ENCODE measurements at regions not wholly inside any gene's neighbourhood (a gene's known extent, or its start where the extent isn't known, plus 50 kb on each side); places are given as distances from the start of the nearest gene placed in this dataset.

DNA sequence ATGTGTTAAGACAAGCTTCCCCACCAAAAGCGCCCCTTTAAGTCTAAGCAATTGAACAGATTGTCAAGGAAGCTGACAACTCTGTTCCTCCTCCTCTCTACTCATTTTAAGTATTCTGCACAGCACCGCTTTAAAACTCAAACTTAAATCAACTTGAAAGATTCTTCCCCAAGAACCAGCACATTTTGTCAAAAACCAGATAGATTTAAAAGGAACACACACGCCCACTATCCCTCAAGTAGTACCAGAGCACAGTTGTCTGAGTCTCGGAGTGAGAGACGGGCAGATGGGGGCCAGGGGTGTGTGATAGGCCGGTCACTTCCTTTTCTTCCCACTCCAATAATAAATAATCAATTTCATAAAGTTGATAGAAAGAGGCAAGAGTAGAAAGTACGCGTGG, 67.7 kb upstream of the POU3F3 start:
- no peak overlapping the region for H3K4me3 ChIP-seq
- no peaks in the 10 kb centered on the region for H4K20me1 ChIP-seq
- H3K27me3 ChIP-seq, result no peaks in the 10 kb centered on the region
- no peak overlapping the region for H3K27ac ChIP-seq
- no peaks in the 10 kb centered on the region for H3K9me3 ChIP-seq (replicated peaks in 1 of 11)
- H3K4me1 ChIP-seq, result peaks cover 13 to 36% (median 17%) of the 10 kb centered on the region in 10 experiments
- H3K4me2 ChIP-seq, result 0 out of 22 replicates have a peak overlapping the region, but pooled peaks of 2 of the 11 experiments have one; percentile 38 to 44
- no peak overlapping the region for H3K9ac ChIP-seq
- no peak for TF ChIP-seq Cebpa-rat (IDR thresholded peaks at IDR 0.05)
- no peaks in the 10 kb centered on the region for H3K36me3 ChIP-seq

DNA sequence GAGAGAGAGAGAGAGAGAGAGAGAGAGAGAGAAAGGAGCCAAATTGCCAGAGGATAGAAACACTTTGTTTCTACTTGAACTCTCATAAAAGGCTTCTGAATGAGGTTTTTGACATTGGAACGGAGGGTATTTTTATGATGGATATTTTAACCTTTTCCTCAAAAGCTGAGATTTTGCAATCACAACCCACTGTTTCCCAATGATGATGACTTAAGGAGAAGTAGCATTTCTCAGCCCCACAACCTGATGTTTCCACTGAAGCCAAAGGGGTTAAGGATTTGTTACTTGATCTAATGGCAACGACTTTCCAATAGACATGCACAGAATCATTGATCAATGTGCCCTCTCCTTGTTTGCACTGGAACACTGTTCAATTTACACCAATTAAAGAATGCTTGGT, 67.1 kb upstream of the POU3F3 start:
- no peaks in the 10 kb centered on the region for H3K36me3 ChIP-seq
- no peaks in the 10 kb centered on the region for H3K27me3 ChIP-seq
- H3K9me3 ChIP-seq (replicated peaks in 1 of 11), result no peaks in the 10 kb centered on the region
- peak overlapping the region in 3 of 11 experiments; percentile 2 to 44 (median 38); a peak in 3 of 22 replicates for H3K4me2 ChIP-seq
- 0 out of 22 replicates have a peak, but pooled peaks of 1 of the 11 experiments have one; percentile 19 for TF ChIP-seq Cebpa-rat (IDR thresholded peaks at IDR 0.05)
- peaks cover 12 to 30% (median 17%) of the 10 kb centered on the region in 10 experiments for H3K4me1 ChIP-seq
- H3K9ac ChIP-seq, result no peak overlapping the region
- no peak overlapping the region for H3K4me3 ChIP-seq
- no peaks in the 10 kb centered on the region for H4K20me1 ChIP-seq
- no peak overlapping the region for H3K27ac ChIP-seq

DNA sequence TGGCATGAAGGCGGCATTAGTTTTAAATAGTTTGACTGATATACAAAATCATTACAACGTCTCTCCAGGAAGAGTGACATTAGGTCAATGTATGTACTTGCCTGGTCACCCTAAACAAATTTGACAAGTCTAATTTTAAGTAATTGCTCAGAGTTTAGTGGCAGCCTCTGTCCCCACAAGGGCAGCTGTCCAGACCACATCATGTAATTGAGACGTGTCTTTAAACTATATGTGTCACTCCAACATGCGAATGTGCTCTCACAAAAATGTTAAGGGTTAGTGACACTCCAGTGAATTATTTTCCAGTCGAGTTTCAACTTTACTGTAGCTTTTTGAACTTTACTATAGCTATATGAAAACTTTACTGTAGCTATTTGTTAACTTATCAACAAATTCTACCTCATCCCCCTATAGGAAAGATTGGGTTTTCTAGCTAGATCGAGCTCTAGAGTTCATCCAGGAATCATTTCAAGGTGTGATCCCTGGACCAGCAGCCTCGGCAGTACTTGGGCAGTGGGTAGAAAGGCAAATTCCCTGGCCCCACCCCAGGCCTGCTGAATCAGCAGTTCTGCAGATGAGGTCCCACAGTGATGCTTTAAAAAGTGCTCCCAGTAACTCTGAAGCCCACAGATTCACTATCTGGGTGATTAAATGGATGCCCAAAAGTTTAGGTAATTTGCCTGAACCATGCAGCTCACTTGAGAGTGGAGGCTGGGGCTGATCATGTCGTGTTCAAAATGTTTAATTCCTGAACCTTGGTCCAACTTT, 66.4 kb upstream of the POU3F3 start:
- Histone ChIP-seq H3K27ac (no peak overlapping the region), H4K20me1 (no peaks in the 10 kb centered on the region), H3K4me1 (peaks cover 10 to 24% (median 17%) of the 10 kb centered on the region in 10 experiments), H3K36me3 (no peaks in the 10 kb centered on the region), H3K9me3 (replicated peaks in 1 of 11) (no peaks in the 10 kb centered on the region), H3K27me3 (no peaks in the 10 kb centered on the region), H3K9ac (no peak overlapping the region), H3K4me3 (no peak overlapping the region), H3K4me2 (peak overlapping the region in 3 of 11 experiments; percentile 2 to 44 (median 38); a peak in 2 of 22 replicates)
- no peak for TF ChIP-seq Cebpa-rat (IDR thresholded peaks at IDR 0.05)

DNA sequence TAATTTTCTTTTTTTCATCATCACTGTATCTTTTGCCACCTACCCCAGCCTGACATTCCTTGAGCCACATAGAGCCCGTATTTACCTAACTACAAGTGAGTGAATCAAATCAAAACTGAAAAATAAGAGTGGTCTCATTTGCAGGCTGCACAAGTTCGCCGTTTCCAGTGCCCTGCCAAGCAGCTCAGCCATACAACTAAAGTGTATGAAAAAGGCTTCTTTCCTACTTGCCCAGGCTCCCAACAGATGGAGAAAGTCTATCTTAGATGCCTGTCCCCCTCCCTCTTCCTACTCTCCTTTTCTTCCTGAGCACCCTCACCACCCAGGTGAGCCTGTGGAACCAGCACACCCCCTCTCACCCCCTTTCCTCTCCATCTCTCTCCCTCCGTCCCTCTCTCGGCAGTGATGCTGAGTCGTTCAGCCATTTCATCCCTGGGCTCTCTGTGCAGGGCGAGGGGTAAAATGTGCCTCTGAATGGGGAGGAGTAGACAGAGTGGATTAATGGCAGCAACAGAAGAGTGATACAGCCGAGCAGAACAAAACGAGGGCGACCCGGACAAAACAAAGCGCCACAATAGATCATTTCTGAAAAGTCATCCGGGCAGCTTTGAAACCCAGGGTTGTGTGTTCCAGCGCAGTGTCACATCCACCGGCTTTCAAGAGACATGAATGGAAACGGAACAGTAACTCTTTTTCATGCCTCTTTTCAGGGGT, 65.0 kb upstream of the POU3F3 start:
- H3K4me2 ChIP-seq, result no peak overlapping the region
- no peaks in the 10 kb centered on the region for H3K9me3 ChIP-seq (replicated peaks in 1 of 11)
- peaks cover 10 to 22% (median 17%) of the 10 kb centered on the region in 10 experiments for H3K4me1 ChIP-seq
- H4K20me1 ChIP-seq, result no peaks in the 10 kb centered on the region
- H3K4me3 ChIP-seq, result no peak overlapping the region
- no peaks in the 10 kb centered on the region for H3K36me3 ChIP-seq
- H3K27ac ChIP-seq, result no peak overlapping the region
- no peaks in the 10 kb centered on the region for H3K27me3 ChIP-seq
- TF ChIP-seq Cebpa-rat (IDR thresholded peaks at IDR 0.05), result no peak
- H3K9ac ChIP-seq, result no peak overlapping the region

DNA sequence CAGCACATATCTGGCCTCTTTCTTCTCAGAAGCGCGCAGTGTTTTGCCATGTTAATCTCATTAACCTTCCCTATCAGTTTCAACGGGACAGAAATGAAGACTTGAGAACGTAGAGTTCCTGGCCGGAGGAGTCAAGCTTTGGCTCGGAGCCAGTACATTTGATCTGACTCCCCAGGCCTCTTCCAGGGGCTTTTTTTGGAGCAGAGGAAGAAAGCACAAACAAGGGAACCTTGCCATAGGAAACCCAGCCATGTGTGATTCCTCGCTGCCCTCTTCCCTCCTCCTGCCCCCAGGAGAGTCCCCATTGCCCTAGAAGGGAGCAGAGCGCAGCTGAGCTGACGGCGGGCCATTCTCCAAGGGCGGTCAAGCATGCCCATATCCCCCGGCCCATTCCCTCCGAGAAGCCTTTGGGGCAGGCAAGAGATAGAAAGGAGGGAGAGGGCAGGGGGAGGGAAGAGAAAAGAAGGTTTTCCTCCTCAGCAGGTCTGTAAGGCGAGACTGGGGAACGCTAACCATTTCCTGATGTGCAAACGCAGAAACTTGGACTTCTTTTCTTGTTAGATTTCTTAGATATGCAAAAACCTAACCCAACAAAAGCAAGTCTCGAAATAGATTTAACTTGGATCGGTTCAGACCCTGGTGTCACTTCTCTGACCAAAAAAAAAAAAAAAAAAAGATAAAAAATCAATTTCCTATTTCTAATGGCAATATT, 63.7 kb upstream of the POU3F3 start:
- peaks cover 10 to 22% (median 17%) of the 10 kb centered on the region in 10 experiments for H3K4me1 ChIP-seq
- no peaks in the 10 kb centered on the region for H3K9me3 ChIP-seq (replicated peaks in 1 of 11)
- H4K20me1 ChIP-seq, result no peaks in the 10 kb centered on the region
- no peak overlapping the region for H3K27ac ChIP-seq
- no peak for TF ChIP-seq Cebpa-rat (IDR thresholded peaks at IDR 0.05)
- no peaks in the 10 kb centered on the region for H3K27me3 ChIP-seq
- no peaks in the 10 kb centered on the region for H3K36me3 ChIP-seq
- no peak overlapping the region; a peak in 1 of 20 replicates for H3K4me3 ChIP-seq
- peak overlapping the region in 1 of 11 experiments; percentile 33; a peak in 1 of 22 replicates for H3K9ac ChIP-seq
- H3K4me2 ChIP-seq, result peak overlapping the region; percentile 46 to 93 (median 81)

DNA sequence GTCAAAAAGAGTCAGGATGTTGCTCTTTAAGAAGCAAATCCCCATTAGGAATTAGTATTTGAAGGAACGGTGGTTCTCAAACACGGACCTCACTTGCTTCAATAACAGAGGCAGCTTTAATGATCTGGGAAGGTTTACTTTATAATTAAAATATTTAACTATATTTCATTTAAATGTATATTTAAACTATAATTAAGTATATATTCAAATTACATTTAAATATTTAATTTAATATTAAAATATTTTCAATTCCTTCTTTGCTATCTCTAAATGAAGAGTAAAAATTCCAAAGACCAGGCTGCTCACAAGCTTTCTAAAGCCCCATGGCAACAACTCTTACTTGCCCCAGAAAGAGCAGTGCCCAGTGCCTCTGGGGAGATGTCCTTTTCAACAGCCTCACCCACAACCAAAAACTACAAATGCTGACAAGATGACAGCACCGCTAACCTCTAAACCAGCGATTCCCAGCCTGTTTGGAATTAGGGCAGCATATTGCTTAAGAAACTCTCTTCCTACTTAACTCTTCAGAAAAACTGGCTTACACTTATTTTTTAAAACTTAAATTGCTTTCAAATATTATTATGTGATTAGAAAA, 62.9 kb upstream of the POU3F3 start:
- H3K27me3 ChIP-seq, result no peaks in the 10 kb centered on the region
- H3K4me1 ChIP-seq, result peaks cover 10 to 22% (median 17%) of the 10 kb centered on the region in 10 experiments
- H3K4me3 ChIP-seq, result no peak overlapping the region
- H3K36me3 ChIP-seq, result no peaks in the 10 kb centered on the region
- no peak for TF ChIP-seq Cebpa-rat (IDR thresholded peaks at IDR 0.05)
- peak overlapping the region; percentile 46 to 93 (median 81); a peak in 17 of 22 replicates for H3K4me2 ChIP-seq
- H4K20me1 ChIP-seq, result no peaks in the 10 kb centered on the region
- H3K9me3 ChIP-seq (replicated peaks in 1 of 11), result no peaks in the 10 kb centered on the region
- H3K27ac ChIP-seq, result no peak overlapping the region
- no peak overlapping the region for H3K9ac ChIP-seq

DNA sequence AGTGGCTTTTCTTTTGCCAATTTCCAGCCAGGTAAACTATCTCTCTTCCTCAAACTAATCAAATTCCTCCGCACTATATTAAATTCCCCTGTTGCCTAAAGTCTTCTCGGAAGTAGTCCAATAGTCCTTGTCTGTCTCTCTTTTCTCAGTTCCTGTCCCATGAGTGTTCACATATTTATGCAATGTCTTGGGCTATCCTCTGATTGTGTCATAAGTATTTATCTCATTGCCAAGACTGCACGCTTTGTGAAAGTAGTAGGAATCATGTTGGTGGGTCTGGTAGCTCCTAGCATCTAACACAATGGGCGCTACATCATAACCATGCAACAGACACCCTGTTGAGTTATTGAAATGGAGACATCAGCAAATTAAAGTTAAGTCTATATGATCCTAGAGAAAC, 59.9 kb upstream of the POU3F3 start:
- Histone ChIP-seq H3K4me1 (peaks cover 9 to 19% (median 15%) of the 10 kb centered on the region in 10 experiments), H3K27me3 (no peaks in the 10 kb centered on the region), H3K4me3 (no peak overlapping the region), H3K27ac (no peak overlapping the region), H3K4me2 (no peak overlapping the region), H3K9ac (no peak overlapping the region), H3K36me3 (no peaks in the 10 kb centered on the region), H3K9me3 (replicated peaks in 1 of 11) (no peaks in the 10 kb centered on the region), H4K20me1 (no peaks in the 10 kb centered on the region)
- TF ChIP-seq Cebpa-rat (IDR thresholded peaks at IDR 0.05), result no peak

DNA sequence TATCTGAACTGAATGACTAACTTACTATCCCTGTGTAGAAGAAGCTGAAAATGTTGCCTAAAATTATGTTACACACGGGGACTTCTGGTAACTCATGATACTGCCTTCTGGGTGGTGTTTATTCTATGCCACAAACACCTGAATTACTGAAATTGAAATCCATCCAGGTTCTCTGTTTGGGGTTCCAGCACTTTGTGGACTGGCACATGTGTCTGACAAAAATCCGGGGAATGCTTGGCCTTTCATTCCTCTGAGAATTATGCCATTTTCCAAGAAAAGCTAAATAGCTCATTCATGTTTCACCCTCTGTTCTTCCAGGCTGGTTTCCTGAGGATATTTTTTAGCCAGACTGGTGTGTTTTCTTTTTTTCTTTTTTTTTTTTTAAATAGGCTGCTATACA, 59.5 kb upstream of the POU3F3 start:
- Histone ChIP-seq H3K27ac (no peak overlapping the region), H3K4me2 (no peak overlapping the region), H3K4me1 (peaks cover 9 to 18% (median 15%) of the 10 kb centered on the region in 10 experiments), H3K9me3 (replicated peaks in 1 of 11) (no peaks in the 10 kb centered on the region), H3K4me3 (no peak overlapping the region), H3K9ac (no peak overlapping the region), H3K36me3 (no peaks in the 10 kb centered on the region), H3K27me3 (no peaks in the 10 kb centered on the region), H4K20me1 (no peaks in the 10 kb centered on the region)
- TF ChIP-seq Cebpa-rat (IDR thresholded peaks at IDR 0.05), result no peak

All from BLaER1 treated with 17β-estradiol and CSF1 and Interleukin-3, amounts not matched to agents 10 nM and 100 nM (cell line).